SK-N-MC (cell line): ENCODE measurements at regions not wholly inside any gene's neighbourhood (a gene's known extent, or its start where the extent isn't known, plus 50 kb on each side); places are given as distances from the start of the nearest gene placed in this dataset.

Source experiments
- DNase-seq: peaks from one replicate; pipeline ENCODE4 v3.0.0-alpha.2; 2011; ENCODE audit warnings: low read depth, low spot score
- H3K27ac ChIP-seq: fragments of 200-600 bp; sonication (generic); 2 replicates; pipeline ENCODE4 v1.5.1; 2016; ENCODE audit warnings: mixed run types
- H3K36me3 ChIP-seq: fragments of 200-600 bp; sonication (generic); 2 replicates; pipeline ENCODE4 v1.6.1; 2017; ENCODE audit warnings: antibody characterized with exemption, low read length, mixed read lengths; ENCODE audit not compliant: insufficient read depth
- H3K4me3 ChIP-seq: fragments of 200-600 bp; sonication (generic); 2 replicates; pipeline ENCODE4 v1.5.1; 2016
- H3K9ac ChIP-seq: fragments of 200-600 bp; sonication (generic); 2 replicates; pipeline ENCODE4 v1.8.0; 2017; ENCODE audit warnings: mixed run types, mixed read lengths; ENCODE audit not compliant: insufficient read length
- H3K9me3 ChIP-seq: fragments of 200-600 bp; sonication (generic); 2 replicates; pipeline ENCODE4 v1.6.1; 2017; ENCODE audit warnings: low read depth, mild to moderate bottlenecking, antibody characterized with exemption, low read length, moderate library complexity, mixed read lengths
- EZH2 ChIP-seq: fragments of 200-600 bp; sonication (generic); IDR thresholded peaks from one replicate; pipeline ENCODE4 v1.6.1; 2017; ENCODE audit warnings: antibody characterized with exemption
- FOXP2 ChIP-seq: optimal IDR thresholded peaks from 2 replicates; pipeline ENCODE3; 2011; ENCODE audit warnings: mild to moderate bottlenecking, moderate library complexity; ENCODE audit not compliant: insufficient read depth; ENCODE audit errors: extremely low read length, control extremely low read depth
- POLR2AphosphoS5 ChIP-seq: IDR thresholded peaks from 2 replicates; pipeline ENCODE4 v1.6.1; 2012; ENCODE audit warnings: mild to moderate bottlenecking, low read depth, low read length, borderline replicate concordance

GRCh38 chr4:184534511-184535391 lies 60.4 kb upstream of the IRF2 start:
- Histone ChIP-seq H3K36me3 (no peaks in the 10 kb centered on the region), H3K27ac (peak overlapping the region; percentile 80), H3K4me3 (0 out of 2 replicates have a peak overlapping the region, but pooled peaks have one; percentile 16), H3K9me3 (no peaks in the 10 kb centered on the region), H3K9ac (peak overlapping the region; percentile 38)
- DNase-seq = peak; percentile 37
- TF ChIP-seq POLR2AphosphoS5 (no peak), FOXP2 (no peak), EZH2 (no peak)

GRCh38 chr4:184533908-184534307 lies 59.6 kb upstream of the IRF2 start:
- Histone ChIP-seq H3K9ac (no peak overlapping the region), H3K27ac (no peak overlapping the region), H3K9me3 (no peaks in the 10 kb centered on the region), H3K36me3 (no peaks in the 10 kb centered on the region), H3K4me3 (no peak overlapping the region)
- TF ChIP-seq FOXP2 (no peak), EZH2 (no peak), POLR2AphosphoS5 (no peak)
- DNase-seq = no peak

- DNase-seq = no peak
- H3K27ac ChIP-seq = no peak overlapping the region
- H3K9me3 ChIP-seq = no peaks in the 10 kb centered on the region
- H3K4me3 ChIP-seq = no peak overlapping the region
- H3K36me3 ChIP-seq = no peaks in the 10 kb centered on the region
- H3K9ac ChIP-seq = no peak overlapping the region
- no peak for TF ChIP-seq POLR2AphosphoS5
- TF ChIP-seq FOXP2 = no peak
- no peak for TF ChIP-seq EZH2
Observed at GRCh38 chr4:184531008-184531407, 56.7 kb upstream of the IRF2 start.

- TF ChIP-seq FOXP2 (no peak), POLR2AphosphoS5 (no peak), EZH2 (no peak)
Observed at GRCh38 chr4:184529283-184529682, 54.9 kb upstream of the IRF2 start.

GRCh38 chr4:184528713-184529112 lies 54.4 kb upstream of the IRF2 start:
- H3K36me3 ChIP-seq = no peaks in the 10 kb centered on the region
- no peak for DNase-seq
- H3K9me3 ChIP-seq = no peaks in the 10 kb centered on the region
- TF ChIP-seq EZH2 (no peak), POLR2AphosphoS5 (no peak)
- H3K4me3 ChIP-seq = no peak overlapping the region
- no peak overlapping the region for H3K27ac ChIP-seq
- no peak overlapping the region for H3K9ac ChIP-seq

More at GRCh38 chr4:184529283-184529682, 54.9 kb upstream of the IRF2 start:
- H3K36me3 ChIP-seq = no peaks in the 10 kb centered on the region
- H3K9me3 ChIP-seq = no peaks in the 10 kb centered on the region
- no peak overlapping the region for H3K4me3 ChIP-seq
- no peak overlapping the region for H3K27ac ChIP-seq
- DNase-seq = no peak
- no peak overlapping the region for H3K9ac ChIP-seq

- Histone ChIP-seq H3K4me3 (no peak overlapping the region), H3K9me3 (no peaks in the 10 kb centered on the region), H3K36me3 (no peaks in the 10 kb centered on the region), H3K9ac (no peak overlapping the region), H3K27ac (no peak overlapping the region)
- TF ChIP-seq FOXP2 (no peak), EZH2 (no peak), POLR2AphosphoS5 (no peak)
- DNase-seq = no peak
Observed at GRCh38 chr4:184528051-184528450, 53.7 kb upstream of the IRF2 start.

- Histone ChIP-seq H3K9ac (no peak overlapping the region), H3K36me3 (no peaks in the 10 kb centered on the region), H3K27ac (no peak overlapping the region), H3K4me3 (no peak overlapping the region), H3K9me3 (no peaks in the 10 kb centered on the region)
- no peak for DNase-seq
- TF ChIP-seq EZH2 = no peak
- no peak for TF ChIP-seq FOXP2
- TF ChIP-seq POLR2AphosphoS5 = no peak
Observed at GRCh38 chr4:184526228-184526627, 51.9 kb upstream of the IRF2 start.
